ENCODE measurements at regions not wholly inside any gene's neighbourhood (a gene's known extent, or its start where the extent isn't known, plus 50 kb on each side); places are given as distances from the start of the nearest gene placed in this dataset.
"Not testable (repeated sequence)": the region's sequence is repeated elsewhere in the genome, so short reads cannot be mapped to it uniquely, and the experiment has no call there.

DNA sequence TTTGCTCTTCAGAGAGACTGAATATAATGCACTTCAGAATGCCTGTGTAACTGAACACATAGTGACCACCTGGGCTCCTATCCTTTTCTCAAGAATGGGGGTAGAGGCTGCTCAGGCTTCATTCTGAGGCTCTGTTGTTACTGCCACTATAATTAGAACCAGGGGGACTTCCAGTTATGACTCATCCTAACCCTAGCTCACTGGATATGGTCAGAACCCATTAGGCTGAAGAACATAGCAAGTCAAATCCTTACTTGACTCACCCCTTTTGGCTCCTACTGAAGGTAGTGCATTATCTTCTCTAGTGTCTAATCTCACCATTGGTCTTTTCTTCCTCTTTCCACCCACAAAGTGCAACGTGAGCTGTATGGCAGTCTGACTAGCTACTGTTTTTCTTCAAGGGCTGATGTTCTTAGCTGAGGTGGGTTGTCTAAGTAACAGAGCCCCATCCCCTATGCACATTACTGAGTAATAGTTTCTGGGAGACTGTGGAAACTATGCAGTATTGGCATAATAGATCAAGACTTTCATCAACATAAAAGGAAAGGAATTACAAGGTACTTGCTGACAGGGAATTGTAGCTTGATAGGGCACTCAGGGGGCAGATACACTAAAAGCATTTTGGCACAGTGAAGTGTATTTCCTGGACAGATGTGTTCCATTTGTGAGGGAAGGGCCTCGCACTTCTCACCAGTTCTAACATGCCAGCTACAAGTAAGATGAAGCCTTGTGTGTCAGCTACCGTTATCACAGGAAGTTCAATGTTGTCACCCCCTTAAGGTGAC lies 431.0 kb upstream of the MEF2C start:
- DNase-seq = peak; percentile 52

DNA sequence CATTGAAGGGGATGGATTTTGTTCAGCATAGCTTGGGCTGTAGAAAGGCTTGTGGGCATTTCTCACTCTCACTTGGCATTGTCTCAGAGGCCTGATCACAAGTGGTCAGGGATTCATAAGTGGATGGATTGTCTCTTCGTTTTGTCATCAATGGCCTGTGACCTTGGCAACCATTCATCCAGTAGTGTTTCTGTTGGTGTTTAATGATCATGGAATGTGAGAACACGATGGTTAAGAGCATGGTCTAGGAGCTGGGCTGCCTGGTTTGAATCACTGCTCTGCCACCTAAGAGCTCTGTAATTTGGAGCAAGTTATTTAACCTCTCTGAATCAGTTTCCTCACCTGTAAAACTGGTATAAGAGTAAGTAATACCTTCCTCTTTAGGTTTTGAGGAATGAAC lies 430.1 kb upstream of the MEF2C start:
- no peak for DNase-seq

DNA sequence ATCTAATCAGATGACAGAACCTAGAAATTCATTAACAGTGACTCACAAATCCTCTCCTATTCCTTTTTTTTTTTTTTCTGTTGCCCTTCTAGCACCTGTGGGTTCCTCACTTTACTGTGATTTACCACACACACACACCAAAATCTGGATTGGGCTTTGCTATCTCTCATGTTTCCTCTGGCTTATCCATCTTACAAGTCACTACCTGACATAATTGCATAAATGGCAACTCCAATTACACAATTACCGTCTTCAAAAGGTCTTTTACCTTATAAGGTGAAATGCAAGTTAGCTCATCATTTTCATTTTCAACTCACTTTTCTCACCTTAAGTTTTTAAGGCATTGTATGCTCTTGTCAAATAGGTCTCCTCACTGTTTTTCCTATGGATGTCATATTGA lies 426.3 kb upstream of the MEF2C start:
- DNase-seq = no peak

DNA sequence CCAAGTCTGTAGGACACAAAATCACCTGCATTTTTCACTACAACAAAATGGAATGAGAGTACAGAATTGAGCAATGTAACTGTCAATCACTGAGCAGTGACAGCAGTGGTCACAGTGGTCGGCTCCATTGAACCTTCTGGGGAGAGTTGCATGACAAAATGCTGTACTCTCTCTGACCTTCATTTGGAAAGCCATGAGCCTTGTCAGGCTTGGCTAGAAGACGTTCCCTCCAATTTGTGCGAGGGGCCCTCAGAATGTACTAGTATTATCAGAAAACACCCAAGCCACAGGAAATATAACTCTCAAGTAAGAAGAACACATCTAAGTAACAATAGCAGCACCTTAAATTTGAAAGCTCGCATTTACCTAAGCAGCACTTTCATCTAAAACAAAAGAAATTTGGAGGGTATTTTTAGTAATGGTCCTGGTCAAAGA lies 425.6 kb upstream of the MEF2C start:
- DNase-seq = no peak

DNA sequence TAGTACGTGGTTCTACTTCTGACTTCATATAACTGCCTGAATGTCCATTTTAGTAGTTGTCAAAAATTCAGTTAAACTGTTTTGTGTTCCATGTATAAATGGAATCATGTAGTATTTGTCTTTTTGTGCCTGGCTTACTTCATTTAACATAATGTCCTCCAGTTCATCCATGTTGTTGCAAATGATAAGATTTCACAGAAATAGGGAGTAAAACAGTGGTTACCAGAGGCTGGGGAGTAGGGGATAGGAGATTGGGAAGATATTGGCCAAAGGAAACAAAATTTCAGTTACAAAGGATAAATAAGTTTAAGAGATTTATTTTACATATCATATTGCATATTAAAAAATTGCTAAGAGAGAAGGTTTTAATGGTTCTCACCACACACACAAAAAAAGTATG lies 425.0 kb upstream of the MEF2C start:
- DNase-seq = no peak

DNA sequence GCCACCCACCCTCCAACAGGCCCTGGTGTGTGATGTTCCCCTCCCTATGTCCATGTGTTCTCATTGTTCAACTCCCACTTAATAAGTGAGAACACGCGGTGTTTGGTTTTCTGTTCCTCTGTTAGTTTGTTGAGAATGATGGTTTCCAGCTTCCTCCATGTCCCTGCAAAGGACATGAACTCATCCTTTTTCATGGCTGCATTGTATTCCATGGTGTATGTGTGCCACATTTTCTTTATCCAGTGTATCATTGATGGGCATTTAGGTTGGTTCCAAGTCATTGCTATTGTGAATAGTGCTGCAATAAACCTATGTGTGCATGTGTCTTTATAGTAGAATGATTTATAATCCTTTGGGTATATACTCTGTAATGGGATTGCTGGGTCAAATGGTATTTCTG lies 424.2 kb upstream of the MEF2C start:
- DNase-seq = not testable (repeated sequence)

DNA sequence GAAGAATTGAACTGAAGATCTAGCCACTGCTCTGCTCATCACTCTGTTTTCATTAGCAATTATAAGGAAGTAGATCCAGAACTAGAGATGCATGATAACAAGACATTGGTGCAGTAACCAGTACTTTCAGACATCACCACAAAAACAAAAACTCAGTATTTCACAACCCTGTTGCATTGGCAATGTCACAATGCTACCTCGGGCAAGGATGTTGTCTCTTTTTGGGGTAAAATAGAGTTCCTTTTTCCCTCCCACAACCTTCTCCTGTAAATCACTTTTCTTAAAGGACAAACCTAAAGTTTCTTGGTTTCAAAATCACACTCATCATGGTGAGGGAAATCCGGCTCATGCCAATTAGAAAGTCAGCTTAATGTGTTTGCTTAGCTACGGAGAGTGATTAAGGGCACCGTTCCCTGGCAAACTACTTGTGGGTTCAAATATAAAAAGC lies 420.1 kb upstream of the MEF2C start:
- peak; percentile 62 for DNase-seq

DNA sequence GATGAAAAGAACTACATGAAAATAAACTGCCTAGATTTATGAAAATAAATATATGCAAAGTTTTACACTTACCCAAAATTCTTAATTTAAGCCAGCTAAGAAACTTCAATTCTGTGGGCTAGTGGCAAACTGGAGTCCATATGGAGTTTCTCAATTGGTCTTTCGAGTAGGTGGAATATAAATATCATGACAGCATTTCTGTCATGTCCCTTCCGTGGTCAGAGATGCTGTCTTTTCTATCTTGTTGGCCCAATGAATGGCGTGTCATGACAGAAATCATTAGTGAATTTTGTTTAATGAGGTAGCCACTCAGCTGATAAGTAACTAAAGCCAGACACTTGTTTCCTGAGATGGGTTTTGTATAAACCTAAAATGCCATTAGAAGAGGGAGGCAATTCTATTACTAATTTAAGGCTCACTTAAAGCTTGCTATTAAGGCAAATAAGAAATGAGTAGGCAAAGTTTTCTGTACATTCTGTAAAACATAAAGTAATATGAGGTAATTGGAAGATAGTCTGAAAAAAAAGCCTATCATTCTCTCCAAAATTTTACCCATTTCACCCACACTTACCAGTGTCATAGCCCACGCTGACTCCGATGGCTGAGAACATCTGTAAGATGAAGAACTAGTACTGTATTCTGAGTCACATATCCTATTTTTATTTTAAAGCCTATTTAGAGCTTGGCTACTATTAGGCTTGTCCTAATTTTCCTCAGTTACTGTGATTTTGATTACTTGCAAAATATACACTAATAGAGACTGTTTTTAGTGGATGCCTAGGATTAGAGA lies 419.3 kb upstream of the MEF2C start:
- no peak for DNase-seq

DNA sequence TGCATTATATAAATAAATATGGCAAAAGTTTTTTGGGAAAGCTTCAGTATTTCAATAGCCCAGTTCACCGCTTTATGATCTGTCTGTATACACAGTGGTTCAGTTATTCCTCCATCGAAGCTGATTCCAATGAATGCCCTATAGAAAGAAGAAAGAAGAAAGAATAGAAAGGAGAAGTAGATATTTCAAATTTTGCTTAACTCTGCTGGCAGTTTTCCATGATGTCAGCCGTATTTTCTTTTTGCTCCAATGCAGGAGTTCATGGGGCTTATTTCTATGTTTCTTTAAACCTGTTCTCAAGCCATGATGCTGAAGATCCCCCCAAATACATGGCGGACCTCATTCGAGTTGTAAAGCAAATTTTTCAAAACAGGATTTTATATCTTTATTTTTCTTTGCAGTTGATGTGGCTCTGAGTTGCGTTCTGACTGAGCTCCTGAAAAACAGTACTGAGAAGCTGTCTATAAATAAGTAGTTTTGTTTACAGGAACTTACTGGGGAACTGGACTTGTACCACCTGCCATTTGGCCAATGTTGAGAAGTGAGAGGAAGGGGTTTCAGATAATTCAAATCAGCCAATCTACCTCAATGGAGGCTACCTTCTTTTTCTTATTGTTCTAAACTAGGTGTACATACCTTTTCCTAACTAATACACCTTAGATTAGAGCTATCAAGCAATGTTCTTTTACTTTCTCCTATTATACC lies 418.5 kb upstream of the MEF2C start:
- no peak for DNase-seq

DNA sequence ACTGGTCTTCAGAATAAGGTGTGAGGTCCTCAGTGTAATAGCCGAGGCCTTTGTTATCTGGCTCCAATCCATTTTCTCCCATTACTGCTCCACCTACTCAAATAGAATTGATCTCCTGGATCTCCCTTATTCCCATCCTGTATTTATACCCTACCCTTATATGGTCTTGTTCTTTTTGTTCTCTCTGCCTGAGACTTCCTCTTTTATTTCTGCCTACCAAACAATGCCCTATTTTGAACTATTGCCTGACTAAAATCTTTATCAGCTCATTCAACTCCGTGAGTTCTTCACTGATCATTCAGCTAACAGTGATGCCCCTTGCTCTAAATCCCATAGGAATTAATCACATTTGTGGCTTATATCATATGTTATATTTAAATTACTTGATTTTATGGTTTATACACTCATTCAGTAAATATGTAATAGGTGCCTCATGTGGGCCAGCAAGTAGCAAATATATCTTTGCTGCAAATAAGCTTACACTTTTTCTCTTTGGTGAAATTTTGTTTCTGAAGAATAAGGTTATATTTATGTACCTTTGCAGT lies 417.5 kb upstream of the MEF2C start:
- no peak for DNase-seq

DNA sequence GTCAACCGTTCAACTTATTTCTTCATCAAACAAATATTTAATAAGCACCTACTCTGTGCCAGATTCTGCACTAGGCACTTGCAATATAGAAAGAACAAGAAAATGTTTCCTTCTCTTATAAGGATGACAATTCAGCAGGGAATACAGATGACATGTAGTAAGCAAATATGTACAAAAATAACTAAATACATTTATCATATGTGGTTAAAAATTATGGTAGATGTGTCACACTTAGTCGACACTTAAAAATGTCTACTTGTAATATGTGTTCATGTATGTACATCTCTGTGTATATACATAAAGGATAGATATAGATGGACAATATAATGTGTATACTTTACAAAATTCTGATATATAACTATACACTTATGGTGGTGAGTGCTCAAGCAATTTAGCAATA lies 417.0 kb upstream of the MEF2C start:
- no peak for DNase-seq

DNA sequence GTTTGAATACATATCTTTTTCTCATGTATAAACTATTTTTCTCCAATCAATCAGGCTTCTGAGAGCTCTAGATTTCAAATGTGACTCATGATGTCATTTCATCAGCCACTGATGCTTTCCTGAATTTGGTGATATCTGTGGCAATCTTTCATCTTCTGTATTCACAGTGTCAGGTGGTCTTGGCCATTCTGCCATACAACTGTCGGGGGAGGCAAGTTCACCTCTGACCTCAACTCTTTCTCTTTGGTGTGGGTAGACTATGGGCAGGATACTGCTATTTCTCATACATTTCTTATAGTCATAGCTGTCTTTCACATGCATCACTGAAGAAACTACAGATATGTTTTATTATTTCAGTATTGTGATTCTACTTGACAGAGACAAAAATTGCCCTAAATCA lies 414.1 kb upstream of the MEF2C start:
- DNase-seq = no peak

DNA sequence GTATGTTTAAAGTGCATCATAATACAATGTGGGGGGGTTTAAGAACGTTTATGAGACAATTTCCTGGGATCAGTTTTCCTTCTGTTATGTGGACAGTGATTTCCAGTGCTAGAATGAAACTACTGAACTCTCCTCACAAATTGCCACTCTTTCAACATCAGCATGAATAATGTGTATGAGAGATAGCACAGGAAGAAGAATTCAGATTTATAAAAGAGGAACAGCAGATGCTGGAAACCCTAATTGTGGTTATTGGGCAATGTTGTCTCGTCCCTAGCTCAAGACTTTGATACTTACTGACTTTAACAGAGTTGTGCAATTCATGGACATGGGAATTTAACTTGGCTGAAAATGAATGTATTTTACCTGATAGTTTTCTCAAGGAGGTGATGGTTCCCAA lies 410.8 kb upstream of the MEF2C start:
- DNase-seq = peak; percentile 67

DNA sequence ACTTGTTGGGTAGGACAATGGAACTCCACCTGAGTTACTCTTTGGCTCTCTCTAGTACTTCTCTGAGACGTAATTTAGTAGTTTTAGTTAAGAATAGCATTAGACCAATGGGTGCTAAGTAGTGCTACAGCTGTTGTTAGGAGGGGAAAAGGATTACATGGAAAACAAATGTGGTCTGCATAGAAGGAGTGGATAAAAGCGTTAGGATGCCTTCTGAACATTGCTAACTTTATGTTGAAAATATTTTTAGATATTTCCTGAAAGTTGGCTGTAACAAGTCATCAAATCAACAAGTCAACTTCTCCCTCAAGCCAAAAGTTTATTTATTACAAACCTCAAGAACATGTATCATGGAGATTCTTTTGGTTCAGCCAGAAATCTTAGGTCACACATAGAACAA lies 409.5 kb upstream of the MEF2C start:
- no peak for DNase-seq

DNA sequence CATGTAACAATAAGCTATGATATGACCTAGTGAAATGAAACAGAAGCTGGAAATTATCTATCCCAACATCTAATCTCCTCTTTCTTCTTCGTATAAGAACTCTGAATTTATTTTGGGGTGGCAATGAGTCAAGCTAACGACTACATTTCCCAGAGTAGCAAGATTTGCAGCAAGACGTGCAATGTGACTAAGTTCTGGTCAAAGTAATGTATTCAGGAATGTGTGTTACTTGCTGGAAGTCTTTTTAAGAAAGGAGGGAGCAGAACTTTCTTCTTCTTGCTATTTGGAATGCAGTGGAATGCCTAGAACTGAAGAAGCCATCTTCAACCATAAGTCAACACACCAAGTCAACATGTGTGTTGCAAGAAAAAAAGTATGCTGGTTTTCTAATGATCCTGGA lies 406.6 kb upstream of the MEF2C start:
- no peak for DNase-seq

DNA sequence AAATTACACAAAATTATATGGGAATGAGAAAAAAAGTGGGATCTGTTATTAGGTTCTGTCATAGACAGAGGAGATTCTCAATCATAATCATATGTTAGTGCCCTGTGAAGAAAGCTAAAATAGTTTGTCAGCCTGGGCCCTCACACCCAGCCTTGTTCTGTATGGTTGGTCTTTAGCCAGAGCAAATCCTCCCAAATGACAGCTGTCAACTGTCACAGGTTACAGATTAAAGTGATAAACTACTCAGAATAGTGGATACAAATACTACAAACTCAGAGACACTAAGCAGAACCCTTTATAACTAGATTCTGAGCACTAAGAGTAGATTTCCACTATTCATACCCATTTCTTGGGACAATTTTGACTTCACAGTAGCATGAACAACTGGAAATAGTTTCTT lies 405.0 kb upstream of the MEF2C start:
- no peak for DNase-seq

DNA sequence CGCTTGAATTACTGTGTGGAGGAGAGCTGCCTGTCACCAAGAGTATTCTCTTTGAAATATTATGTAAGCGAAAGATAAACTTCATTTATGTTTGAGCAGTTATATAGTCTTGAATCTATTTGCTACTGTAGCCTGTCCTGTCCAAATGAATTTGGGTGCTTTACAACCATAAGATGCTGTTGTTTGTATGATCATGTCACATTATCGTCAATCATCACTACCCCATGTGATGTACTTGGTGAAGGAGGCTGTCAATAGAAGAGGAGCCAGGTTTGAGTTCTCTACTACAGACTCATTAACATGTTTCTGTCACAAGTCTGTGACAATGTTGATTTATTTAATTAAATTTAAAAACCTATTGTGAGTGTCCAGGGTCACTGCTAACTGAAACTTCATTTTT lies 403.3 kb upstream of the MEF2C start:
- DNase-seq = no peak

DNA sequence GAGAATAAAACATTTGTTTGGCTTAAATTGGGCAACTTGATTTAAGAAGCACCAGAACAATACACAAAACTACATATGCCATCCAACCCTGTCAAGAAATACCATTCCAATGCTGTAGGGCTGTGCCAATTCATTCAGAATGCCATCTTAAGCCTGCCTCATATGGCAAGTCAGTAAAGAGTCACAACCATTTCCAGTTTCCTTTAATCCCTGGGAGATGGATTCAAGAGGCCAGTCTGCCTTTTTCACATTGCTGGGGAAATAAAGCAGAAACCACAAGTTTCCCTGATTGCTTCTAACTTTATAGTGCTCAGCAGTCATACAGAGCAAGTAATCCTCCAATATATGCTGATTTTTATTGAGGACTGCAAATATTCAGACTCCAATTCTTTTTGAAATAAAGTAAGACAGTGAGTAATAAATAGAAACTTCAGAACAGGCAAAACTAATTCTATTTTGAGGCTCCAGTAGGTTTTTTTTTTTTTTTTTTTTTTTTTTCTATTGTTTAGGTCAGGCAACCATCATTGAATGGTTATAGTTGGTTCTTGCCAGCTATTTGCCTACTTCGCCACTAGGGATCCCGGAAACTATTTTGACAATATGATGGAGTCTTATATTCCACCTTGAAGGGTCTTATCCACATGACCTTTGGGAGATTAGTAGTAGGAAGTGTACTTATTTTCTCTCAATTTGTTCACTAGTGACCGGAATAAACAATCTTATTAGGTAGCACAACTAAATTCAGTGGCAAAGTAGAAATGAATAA lies 400.9 kb upstream of the MEF2C start:
- no peak for DNase-seq

DNA sequence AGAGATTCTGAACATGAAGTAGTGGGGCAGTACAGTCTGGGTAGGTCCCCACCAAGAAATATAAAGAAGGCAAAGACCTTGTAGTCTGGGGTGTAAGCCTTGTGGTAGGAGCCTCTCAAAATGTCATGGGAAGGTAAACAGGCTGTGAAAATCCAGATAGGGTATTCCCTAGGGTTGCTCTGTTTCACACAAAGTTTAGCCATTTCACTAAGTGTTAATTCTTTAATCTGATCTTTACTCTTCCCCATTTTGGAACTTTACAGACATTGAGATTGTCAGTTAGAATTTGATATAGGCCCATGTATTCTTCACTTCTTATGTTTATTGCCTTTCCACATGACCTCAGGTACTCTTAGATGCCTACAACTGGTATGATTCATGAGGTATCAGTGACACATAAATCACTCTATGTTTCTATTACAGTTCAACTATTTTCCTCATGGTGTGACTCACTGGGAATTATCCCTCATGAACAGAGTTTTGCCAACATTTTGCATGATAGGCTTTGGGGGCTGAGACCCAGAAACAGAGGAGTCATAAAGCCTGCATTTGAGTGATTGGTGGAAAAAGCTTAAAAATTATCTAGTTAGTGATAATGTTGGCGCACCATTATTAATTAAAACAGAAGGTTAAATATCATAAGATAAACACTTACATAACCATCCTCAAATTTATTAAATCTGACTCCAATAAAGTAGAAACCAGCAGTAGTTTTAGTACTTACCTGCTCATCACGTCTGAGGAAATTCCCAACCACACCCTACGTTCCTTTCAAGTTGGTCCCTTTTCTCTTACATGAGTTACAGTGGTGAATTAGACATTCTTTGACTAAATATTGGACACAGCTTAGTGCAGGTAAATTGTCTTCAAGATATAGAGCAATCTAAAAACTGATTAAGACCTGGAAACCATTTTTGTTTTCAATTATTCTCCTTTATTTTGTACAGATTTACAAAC lies 399.8 kb upstream of the MEF2C start:
- DNase-seq = no peak

DNA sequence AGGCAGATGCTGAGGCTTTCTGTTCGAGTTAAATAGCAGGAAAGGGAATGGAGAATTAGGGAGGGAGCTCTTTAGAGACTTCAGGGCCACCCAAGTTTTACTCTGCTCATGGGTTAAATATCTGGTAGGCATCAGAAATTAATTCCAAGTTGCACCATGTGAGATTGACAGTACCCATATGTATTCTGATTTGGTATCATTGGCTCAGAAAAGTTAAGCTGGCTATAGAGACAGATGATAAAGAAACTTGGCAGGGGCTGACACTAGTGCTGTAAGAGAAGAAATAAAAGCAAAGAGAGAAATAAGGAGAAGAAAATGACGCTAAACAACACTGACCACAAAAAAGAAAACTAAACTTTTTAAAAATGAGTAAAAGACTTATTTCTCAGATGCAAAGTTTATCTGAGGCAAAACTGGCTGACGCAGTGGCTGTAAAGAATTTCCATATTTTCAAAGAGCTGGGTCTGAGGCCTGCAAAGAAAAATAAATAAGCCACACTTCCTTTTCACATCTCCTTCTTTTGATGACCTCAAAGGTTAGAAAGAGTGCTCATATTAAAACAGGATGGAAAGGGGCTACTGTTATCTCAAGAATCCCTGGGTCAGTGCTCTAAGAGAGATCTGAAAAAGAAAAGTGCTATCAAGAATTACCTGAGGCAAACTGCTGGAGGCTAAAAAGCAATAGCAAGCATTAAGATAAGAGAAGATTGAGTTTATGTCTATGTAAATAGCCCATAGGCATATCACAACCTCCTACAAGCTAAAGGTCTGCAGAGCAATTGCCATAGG lies 399.0 kb upstream of the MEF2C start:
- DNase-seq = no peak

DNA sequence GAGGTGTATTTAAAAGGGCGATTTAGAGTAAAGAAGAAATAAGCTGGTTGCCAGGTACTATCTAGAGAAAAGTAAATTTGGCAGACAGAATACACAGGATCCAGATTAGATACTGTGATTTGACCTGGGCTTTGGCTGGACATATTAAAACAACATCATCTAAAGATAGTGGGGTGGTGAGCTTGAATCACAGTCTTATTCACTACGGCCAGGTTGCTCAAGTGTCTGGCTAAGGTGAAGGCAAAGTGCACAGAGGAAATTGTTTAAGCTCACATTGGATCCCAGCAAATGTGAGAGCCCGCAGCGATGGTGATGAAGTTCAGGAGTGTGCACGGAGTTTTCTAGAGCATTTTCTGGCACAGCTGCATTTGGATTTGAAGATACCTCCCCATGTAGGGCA lies 398.2 kb upstream of the MEF2C start:
- no peak for DNase-seq

All from hematopoietic multipotent progenitor cell treated with erythropoietin and hydrocortisone succinate and interleukin-3 and kit ligand, for 6 days (in vitro differentiated cells).